ENCODE measurements at regions not wholly inside any gene's neighbourhood (a gene's known extent, or its start where the extent isn't known, plus 50 kb on each side); places are given as distances from the start of the nearest gene placed in this dataset.

- TF ChIP-seq EZH2phosphoT487 (IDR thresholded peaks at IDR 0.05; ENCODE audit: unreplicated experiment) (no peak), CTCF (conservative IDR thresholded peaks at IDR 0.05; ENCODE audit: low read depth in 2 of 2) (no peak)
Observed at GRCh38 chr7:12866207-12866606, 178.8 kb downstream of the ARL4A start.

All from GM23338 (cell line).